ENCODE measurements at regions not wholly inside any gene's neighbourhood (a gene's known extent, or its start where the extent isn't known, plus 50 kb on each side); places are given as distances from the start of the nearest gene placed in this dataset.

DNA sequence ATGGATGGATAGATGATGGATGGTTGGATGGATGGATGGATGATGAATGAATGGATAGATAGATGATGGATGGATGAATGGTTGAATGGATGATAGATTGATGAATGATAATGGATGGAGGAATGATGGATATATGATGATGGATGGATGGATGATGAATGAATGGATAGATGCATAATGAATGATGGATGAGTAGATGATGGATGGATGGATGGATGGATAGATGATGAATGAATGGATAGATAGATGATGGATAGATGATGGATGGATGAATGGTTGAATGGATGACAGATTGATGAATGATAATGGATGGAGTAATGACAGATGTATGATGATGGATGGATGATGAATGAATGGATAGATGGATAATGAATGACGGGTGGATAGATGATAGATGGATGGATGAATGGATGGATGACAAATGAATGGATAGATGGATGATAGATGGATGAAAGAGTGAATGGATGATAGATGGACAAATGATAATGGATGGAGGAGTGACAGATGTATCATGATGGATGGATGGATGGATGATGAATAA is 1466.5 kb downstream of the BRD1 start:
- H3K4me3 ChIP-seq (replicated peaks in 1 of 3; ENCODE audit: insufficient read depth in 1 of 3, low read depth in 2 of 3, low read length in 3 of 3): no peak overlapping the region
- no peaks in the 10 kb centered on the region for H3K36me3 ChIP-seq (replicated peaks in 1 of 2; ENCODE audit: control insufficient read depth in 1 of 2, insufficient read depth in 2 of 2, low read length in 2 of 2)
- ATAC-seq (no peak), FAIRE-seq (no peak), DNase-seq (ENCODE audit: low spot score) (no peak)
- intact Hi-C loops (cut with micrococcal nuclease; ENCODE audit: unreplicated experiment): no loop called here
- WGBS (ENCODE audit: low lambda C conversion rate): 2% methylated on average over 1 of the region's 1 CpG
- no peak overlapping the region for H3K4me2 ChIP-seq (ENCODE audit: low read depth, low read length)
- in situ Hi-C loops (cut with HindIII; ENCODE audit: extremely low pct_ligation_motif_present, low pct_unique_long_range_greater_than_20kb): no loop called here
- H3K27me3 ChIP-seq (ENCODE audit: control insufficient read depth in 1 of 2, insufficient read depth in 2 of 2, low read length in 2 of 2): peaks cover 7 to 56% of the 10 kb centered on the region in 2 experiments; a peak in 4 of 5 replicates
- H3K79me2 ChIP-seq (ENCODE audit: insufficient read depth, low read length): no peaks in the 10 kb centered on the region
- H2AFZ ChIP-seq (ENCODE audit: low read length): no peak overlapping the region
- TF ChIP-seq, protein P1, sequence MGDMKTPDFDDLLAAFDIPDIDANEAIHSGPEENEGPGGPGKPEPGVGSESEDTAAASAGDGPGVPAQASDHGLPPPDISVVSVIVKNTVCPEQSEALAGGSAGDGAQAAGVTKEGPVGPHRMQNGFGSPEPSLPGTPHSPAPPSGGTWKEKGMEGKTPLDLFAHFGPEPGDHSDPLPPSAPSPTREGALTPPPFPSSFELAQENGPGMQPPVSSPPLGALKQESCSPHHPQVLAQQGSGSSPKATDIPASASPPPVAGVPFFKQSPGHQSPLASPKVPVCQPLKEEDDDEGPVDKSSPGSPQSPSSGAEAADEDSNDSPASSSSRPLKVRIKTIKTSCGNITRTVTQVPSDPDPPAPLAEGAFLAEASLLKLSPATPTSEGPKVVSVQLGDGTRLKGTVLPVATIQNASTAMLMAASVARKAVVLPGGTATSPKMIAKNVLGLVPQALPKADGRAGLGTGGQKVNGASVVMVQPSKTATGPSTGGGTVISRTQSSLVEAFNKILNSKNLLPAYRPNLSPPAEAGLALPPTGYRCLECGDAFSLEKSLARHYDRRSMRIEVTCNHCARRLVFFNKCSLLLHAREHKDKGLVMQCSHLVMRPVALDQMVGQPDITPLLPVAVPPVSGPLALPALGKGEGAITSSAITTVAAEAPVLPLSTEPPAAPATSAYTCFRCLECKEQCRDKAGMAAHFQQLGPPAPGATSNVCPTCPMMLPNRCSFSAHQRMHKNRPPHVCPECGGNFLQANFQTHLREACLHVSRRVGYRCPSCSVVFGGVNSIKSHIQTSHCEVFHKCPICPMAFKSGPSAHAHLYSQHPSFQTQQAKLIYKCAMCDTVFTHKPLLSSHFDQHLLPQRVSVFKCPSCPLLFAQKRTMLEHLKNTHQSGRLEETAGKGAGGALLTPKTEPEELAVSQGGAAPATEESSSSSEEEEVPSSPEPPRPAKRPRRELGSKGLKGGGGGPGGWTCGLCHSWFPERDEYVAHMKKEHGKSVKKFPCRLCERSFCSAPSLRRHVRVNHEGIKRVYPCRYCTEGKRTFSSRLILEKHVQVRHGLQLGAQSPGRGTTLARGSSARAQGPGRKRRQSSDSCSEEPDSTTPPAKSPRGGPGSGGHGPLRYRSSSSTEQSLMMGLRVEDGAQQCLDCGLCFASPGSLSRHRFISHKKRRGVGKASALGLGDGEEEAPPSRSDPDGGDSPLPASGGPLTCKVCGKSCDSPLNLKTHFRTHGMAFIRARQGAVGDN (CRISPR knock-in tag; IDR thresholded peaks at IDR 0.05): no peak
- TF ChIP-seq CREB1 (IDR thresholded peaks at IDR 0.05) (peak; percentile 76), CREB1 (CRISPR knock-in tag; IDR thresholded peaks at IDR 0.05) (no peak), MEIS1 (CRISPR knock-in tag; IDR thresholded peaks at IDR 0.05; ENCODE audit: borderline replicate concordance) (no peak), FOXP1 (IDR thresholded peaks at IDR 0.05) (0 out of 2 replicates have a peak, but pooled peaks have one; percentile 4), FOXP1 (CRISPR knock-in tag; IDR thresholded peaks at IDR 0.05) (no peak), ATF7 (IDR thresholded peaks at IDR 0.05) (peak; percentile 27; the same call in 1 of the 2 replicates), ATF7 (CRISPR knock-in tag; IDR thresholded peaks at IDR 0.05) (no peak), MIER2 (CRISPR knock-in tag; IDR thresholded peaks at IDR 0.05) (no peak)
- no peaks in the 10 kb centered on the region for H3K9me3 ChIP-seq (ENCODE audit: low read length)
- H3K27ac ChIP-seq (ENCODE audit: extremely low read length, insufficient read depth, low read length): no peak overlapping the region
- ChIA-PET CTCF (ENCODE audit: low intra/inter-chr PET ratio, low total read pairs) (no interaction called here), POLR2A (no interaction called here)
- no peaks in the 10 kb centered on the region for H4K20me1 ChIP-seq (ENCODE audit: insufficient read depth, low read length)
- H3K9ac ChIP-seq (ENCODE audit: insufficient read depth, low read depth, low read length): no peak overlapping the region
- no peaks in the 10 kb centered on the region for H3K4me1 ChIP-seq (ENCODE audit: insufficient read depth, low read length)
- BruUV-seq (replicated peaks): no TSS peak

Data from HepG2 (cell line).